ENCODE measurements at regions not wholly inside any gene's neighbourhood (a gene's known extent, or its start where the extent isn't known, plus 50 kb on each side); places are given as distances from the start of the nearest gene placed in this dataset.

DNA sequence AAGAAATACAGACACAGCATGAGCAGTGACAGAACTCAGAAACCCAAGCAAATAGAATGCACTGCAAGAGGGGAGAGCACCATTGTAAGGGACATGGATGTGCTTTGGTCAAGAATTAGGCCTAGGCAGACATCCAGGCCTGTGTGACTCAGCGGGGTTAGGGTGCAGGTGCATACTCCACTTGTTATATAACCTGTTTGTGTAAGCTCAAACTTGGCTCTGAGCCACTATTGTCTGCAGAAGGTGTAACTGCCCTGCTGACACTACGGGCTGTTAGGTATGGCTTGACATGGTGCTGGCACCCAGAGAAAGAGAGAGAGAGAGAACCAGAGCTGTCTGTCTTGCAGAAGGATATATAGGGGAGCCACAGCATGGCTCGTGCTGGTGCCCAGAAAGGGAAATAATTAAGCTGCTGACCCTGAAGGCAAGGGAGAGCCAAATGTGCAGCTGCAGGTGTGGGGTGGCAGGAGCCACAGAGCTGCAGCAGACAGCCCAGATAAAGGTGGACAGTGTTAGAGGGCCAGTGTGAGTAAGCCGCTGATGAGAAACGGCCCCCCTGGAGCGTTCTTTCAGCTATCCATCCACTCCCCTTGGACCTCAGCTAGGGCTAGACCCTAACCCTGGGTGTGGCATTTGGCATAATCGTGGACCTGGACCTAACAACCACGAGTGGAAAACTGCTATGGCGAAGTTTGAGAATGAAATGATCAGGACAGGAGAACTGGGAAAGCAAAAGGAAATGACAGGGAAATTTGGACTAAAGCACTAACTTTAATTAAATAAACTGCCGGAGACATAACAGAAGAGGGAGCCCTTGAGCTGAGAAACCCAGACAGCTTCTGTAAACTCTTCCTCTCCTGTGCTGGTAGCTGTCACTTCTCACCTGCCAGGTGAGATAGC lies 253.0 kb upstream of the CCDC179 start:
- TF ChIP-seq, protein P1, sequence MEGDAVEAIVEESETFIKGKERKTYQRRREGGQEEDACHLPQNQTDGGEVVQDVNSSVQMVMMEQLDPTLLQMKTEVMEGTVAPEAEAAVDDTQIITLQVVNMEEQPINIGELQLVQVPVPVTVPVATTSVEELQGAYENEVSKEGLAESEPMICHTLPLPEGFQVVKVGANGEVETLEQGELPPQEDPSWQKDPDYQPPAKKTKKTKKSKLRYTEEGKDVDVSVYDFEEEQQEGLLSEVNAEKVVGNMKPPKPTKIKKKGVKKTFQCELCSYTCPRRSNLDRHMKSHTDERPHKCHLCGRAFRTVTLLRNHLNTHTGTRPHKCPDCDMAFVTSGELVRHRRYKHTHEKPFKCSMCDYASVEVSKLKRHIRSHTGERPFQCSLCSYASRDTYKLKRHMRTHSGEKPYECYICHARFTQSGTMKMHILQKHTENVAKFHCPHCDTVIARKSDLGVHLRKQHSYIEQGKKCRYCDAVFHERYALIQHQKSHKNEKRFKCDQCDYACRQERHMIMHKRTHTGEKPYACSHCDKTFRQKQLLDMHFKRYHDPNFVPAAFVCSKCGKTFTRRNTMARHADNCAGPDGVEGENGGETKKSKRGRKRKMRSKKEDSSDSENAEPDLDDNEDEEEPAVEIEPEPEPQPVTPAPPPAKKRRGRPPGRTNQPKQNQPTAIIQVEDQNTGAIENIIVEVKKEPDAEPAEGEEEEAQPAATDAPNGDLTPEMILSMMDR (conservative IDR thresholded peaks at IDR 0.05; ENCODE audit: low read depth, low read length) = peak; percentile 58
- TF ChIP-seq EZH2 (IDR thresholded peaks at IDR 0.05; ENCODE audit: borderline replicate concordance, low read depth, low read length, poor library complexity, severe bottlenecking) = no peak
